HG02852 (cell line): ENCODE measurements at regions not wholly inside any gene's neighbourhood (a gene's known extent, or its start where the extent isn't known, plus 50 kb on each side); places are given as distances from the start of the nearest gene placed in this dataset.

Source experiments
- ATAC-seq: cut with Tn5 transposase; IDR thresholded peaks from one replicate; pipeline ENCODE4 v1.9.1; 2021; ENCODE audit warnings: mild to moderate bottlenecking, moderate library complexity; ENCODE audit not compliant: unreplicated experiment

- ATAC-seq, result no peak
Observed at GRCh38 chr10:81008726-81009125, 471.0 kb downstream of the SH2D4B start.

GRCh38 chr10:81009296-81009695, 471.6 kb downstream of the SH2D4B start:
- no peak for ATAC-seq

- no peak for ATAC-seq
Observed at GRCh38 chr10:81013771-81014170, 476.1 kb downstream of the SH2D4B start.

- ATAC-seq, result peak; percentile 90
Observed at GRCh38 chr10:81019029-81019890, 481.6 kb downstream of the SH2D4B start.

- no peak for ATAC-seq
Observed at GRCh38 chr10:81021428-81022129, 483.9 kb downstream of the SH2D4B start.

GRCh38 chr10:81026591-81026990, 488.9 kb downstream of the SH2D4B start:
- ATAC-seq, result no peak

- no peak for ATAC-seq
Observed at GRCh38 chr10:81027223-81027622, 489.5 kb downstream of the SH2D4B start.

GRCh38 chr10:81027706-81028105, 490.0 kb downstream of the SH2D4B start:
- no peak for ATAC-seq

GRCh38 chr10:81031774-81032173, 494.1 kb downstream of the SH2D4B start:
- peak; percentile 69 for ATAC-seq

- ATAC-seq, result peak; percentile 27
Observed at GRCh38 chr10:81034383-81034782, 496.7 kb downstream of the SH2D4B start.

- peak; percentile 80 for ATAC-seq
Observed at GRCh38 chr10:81036257-81036656, 498.6 kb downstream of the SH2D4B start.

GRCh38 chr10:81040031-81040430, 502.3 kb downstream of the SH2D4B start:
- ATAC-seq, result no peak

- ATAC-seq, result no peak
Observed at GRCh38 chr10:81040940-81041339, 503.2 kb downstream of the SH2D4B start.

GRCh38 chr10:81042647-81043046, 504.9 kb downstream of the SH2D4B start:
- no peak for ATAC-seq

- no peak for ATAC-seq
Observed at GRCh38 chr10:81065474-81065873, 527.8 kb downstream of the SH2D4B start.

- ATAC-seq, result no peak
Observed at GRCh38 chr10:81068460-81068859, 530.8 kb downstream of the SH2D4B start.

- ATAC-seq, result no peak
Observed at GRCh38 chr10:81071087-81071796, 533.5 kb downstream of the SH2D4B start.

GRCh38 chr10:81073155-81073554, 535.5 kb downstream of the SH2D4B start:
- ATAC-seq, result no peak

GRCh38 chr10:81081887-81082620, 544.4 kb downstream of the SH2D4B start:
- peak; percentile 47 for ATAC-seq

- no peak for ATAC-seq
Observed at GRCh38 chr10:81082621-81083376, 545.1 kb downstream of the SH2D4B start.
